Endothelial cell of umbilical vein (primary cell): ENCODE measurements at regions not wholly inside any gene's neighbourhood (a gene's known extent, or its start where the extent isn't known, plus 50 kb on each side); places are given as distances from the start of the nearest gene placed in this dataset.

Experiments
- BruUV-seq: library from RNA; stranded (reverse); fragments of 400-500 nt; replicated peaks from 2 replicates; lab custom pipeline; 2021; lab: Mats Ljungman, UMichigan
- CTCF ChIA-PET: fragments of 300-600, 350-600 bp; sonication (Branson Sonifier 250); formaldehyde crosslinking; loops from one replicate; lab custom pipeline; 2021; ENCODE audit warnings: antibody characterized with exemption, inconsistent platforms; lab: Charles Lee
- POLR2A ChIA-PET: fragments of 300-600, 350-600 bp; sonication (Branson Sonifier 250); formaldehyde crosslinking; loops from one replicate; lab custom pipeline; 2021; ENCODE audit warnings: antibody characterized with exemption, inconsistent platforms; lab: Charles Lee
- DNase-seq: peaks from one replicate; pipeline ENCODE4 v3.0.0-alpha.2; 2011; ENCODE audit warnings: low read depth, low spot score
- FAIRE-seq: peaks from 2 replicates; lab custom pipeline; 2011; peaks lifted over from hg19 to GRCh38; lab: Jason Lieb, UNC
- H2AFZ ChIP-seq: 2 replicates; pipeline ENCODE4 v1.6.0; 2012; ENCODE audit warnings: low read depth, low read length, control low read depth, inconsistent platforms
- H3K27ac ChIP-seq: 2 replicates; pipeline ENCODE4 v1.5.1; 2011; ENCODE audit warnings: low read depth, mild to moderate bottlenecking, control low read depth, low read length, moderate library complexity; ENCODE audit not compliant: insufficient read depth
- H3K27me3 ChIP-seq, 2 experiments: 2 replicates each; pipeline versions ENCODE4 v1.6.0 to v1.6.1; 2011; ENCODE audit warnings: low read length in 2 of 2, mixed read lengths in 1 of 2; ENCODE audit not compliant: control insufficient read depth in 2 of 2, insufficient read depth in 2 of 2
- H3K36me3 ChIP-seq, 2 experiments: 2 replicates in 1 of 2; 3 replicates in 1 of 2; pipeline ENCODE4 v1.5.1; 2011; ENCODE audit warnings: low read length in 2 of 2, mild to moderate bottlenecking in 1 of 2, moderate library complexity in 1 of 2; ENCODE audit not compliant: control insufficient read depth in 2 of 2, insufficient read depth in 2 of 2; ENCODE audit errors: extremely low read depth in 1 of 2
- H3K4me1 ChIP-seq: 3 replicates; pipeline ENCODE4 v1.5.1; 2011; ENCODE audit warnings: mild to moderate bottlenecking, low read length; ENCODE audit not compliant: control insufficient read depth, insufficient read depth; ENCODE audit errors: extremely low read depth
- H3K4me2 ChIP-seq: 2 replicates; pipeline ENCODE4 v1.6.1; 2011; ENCODE audit warnings: low read length, control low read depth, mixed read lengths; ENCODE audit not compliant: insufficient read depth
- H3K4me3 ChIP-seq, 3 experiments: fragments of 200-600 bp in 1 of 3; sonication (generic), shearing (Covaris generic) in 1 of 3; replicated peaks in 1 of 3; 2 replicates each; pipeline ENCODE4 v1.5.1; 2011 to 2016; ENCODE audit warnings: control low read depth in 3 of 3, low read length in 3 of 3, mild to moderate bottlenecking in 2 of 3, inconsistent platforms in 1 of 3, low read depth in 1 of 3, moderate library complexity in 1 of 3; ENCODE audit not compliant: insufficient read depth in 1 of 3
- H3K79me2 ChIP-seq: 2 replicates; pipeline ENCODE4 v1.6.0; 2012; ENCODE audit warnings: low read length, inconsistent platforms; ENCODE audit not compliant: control insufficient read depth, insufficient read depth
- H3K9ac ChIP-seq: replicated peaks from 2 replicates; pipeline ENCODE3; 2011; ENCODE audit warnings: low read length, control low read depth; ENCODE audit not compliant: insufficient read depth; ENCODE audit errors: extremely low read depth
- H3K9me1 ChIP-seq: replicated peaks from 3 replicates; pipeline ENCODE4 v1.6.0; 2011; ENCODE audit warnings: mild to moderate bottlenecking, low read length; ENCODE audit not compliant: control insufficient read depth, insufficient read depth; ENCODE audit errors: extremely low read depth
- H3K9me3 ChIP-seq: replicated peaks from 2 replicates; pipeline ENCODE4 v1.5.1; 2012; ENCODE audit warnings: low read length, inconsistent platforms; ENCODE audit not compliant: control insufficient read depth, insufficient read depth
- H4K20me1 ChIP-seq: replicated peaks from 2 replicates; pipeline ENCODE3; 2011; ENCODE audit warnings: mild to moderate bottlenecking, low read length; ENCODE audit not compliant: control insufficient read depth, insufficient read depth; ENCODE audit errors: extremely low read depth
- EZH2 ChIP-seq: IDR thresholded peaks from 2 replicates; pipeline ENCODE4 v1.6.1; 2012; ENCODE audit warnings: borderline replicate concordance, low read depth, mild to moderate bottlenecking, moderate library complexity, low read length, inconsistent platforms; ENCODE audit not compliant: severe bottlenecking
- FOS ChIP-seq: IDR thresholded peaks from 2 replicates; pipeline ENCODE4 v1.6.1; 2011; ENCODE audit warnings: mild to moderate bottlenecking, low read length, moderate library complexity, borderline replicate concordance; ENCODE audit not compliant: insufficient read depth
- GATA2 ChIP-seq: IDR thresholded peaks from 2 replicates; pipeline ENCODE4 v1.7.0; 2011; ENCODE audit warnings: low read depth, mild to moderate bottlenecking, moderate library complexity, mixed read lengths, low read length; ENCODE audit not compliant: insufficient read length, insufficient read depth
- JUN ChIP-seq: IDR thresholded peaks from 2 replicates; pipeline ENCODE4 v1.6.1; 2011; ENCODE audit warnings: borderline replicate concordance, low read depth; ENCODE audit not compliant: insufficient read length, insufficient read depth
- MYC ChIP-seq: IDR thresholded peaks from one replicate; pipeline ENCODE4 v1.6.1; 2011; ENCODE audit warnings: mild to moderate bottlenecking, low read depth, low read length
- POLR2A ChIP-seq: IDR thresholded peaks from 2 replicates; pipeline ENCODE4 v1.6.1; 2012; ENCODE audit warnings: low read depth, mild to moderate bottlenecking, control low read depth, low read length
- POLR2AphosphoS5 ChIP-seq: IDR thresholded peaks from 2 replicates; pipeline ENCODE4 v1.6.1; 2012; ENCODE audit warnings: low read depth, mild to moderate bottlenecking, control low read depth, low read length, moderate library complexity; ENCODE audit not compliant: insufficient read depth
- dilution Hi-C: fragments of 300-500 bp; cut with MboI; formaldehyde crosslinking; loops from one replicate; pipeline ENCODE4 v1.15.0; 2019; ENCODE audit warnings: low sequenced_read_pairs; ENCODE audit not compliant: extremely low pct_ligation_motif_present
- intact Hi-C: fragments of 100-400 bp; cut with micrococcal nuclease; formaldehyde crosslinking; loops from one replicate; pipeline ENCODE4 v1.10.0; 2022
- TF ChIP-seq, protein P1 (sequence below): IDR thresholded peaks from 2 replicates; pipeline ENCODE4 v1.6.1; 2011; ENCODE audit not compliant: insufficient read depth, insufficient read length
- TF ChIP-seq, protein P2 (sequence below), 2 donors: IDR thresholded peaks; 1 replicate in 1 of 2; 2 replicates in 1 of 2; pipeline ENCODE4 v1.5.1; 2011; ENCODE audit warnings: low read length in 2 of 2, mild to moderate bottlenecking in 2 of 2, moderate library complexity in 2 of 2, control low read depth in 1 of 2, inconsistent platforms in 1 of 2, low read depth in 1 of 2; ENCODE audit not compliant: insufficient read depth in 1 of 2; ENCODE audit errors: extremely low read depth in 1 of 2

DNA sequence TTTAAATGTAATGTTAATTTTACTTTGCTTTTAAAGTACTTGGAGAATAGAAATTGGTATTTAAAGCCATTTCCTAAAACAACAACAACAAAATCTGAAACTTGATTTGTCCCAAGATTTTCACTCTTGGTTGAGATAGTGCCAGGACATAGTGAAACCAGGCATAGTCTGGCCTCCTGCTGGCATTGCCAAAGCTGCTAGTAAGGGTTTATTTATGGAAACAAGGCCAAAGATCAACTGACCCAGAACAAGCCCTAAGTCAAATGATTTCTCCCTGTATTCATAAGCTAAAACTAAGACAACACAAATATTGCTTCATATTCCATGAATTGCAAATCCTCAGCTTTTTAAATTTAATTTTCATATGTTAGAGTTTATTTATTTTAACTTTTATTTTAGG, 227.5 kb upstream of the FGF13 start:
- no peaks in the 10 kb centered on the region for H3K4me1 ChIP-seq
- dilution Hi-C loops = no loop called here
- no peak overlapping the region for H2AFZ ChIP-seq
- ChIA-PET CTCF (no interaction called here), POLR2A (no interaction called here)
- BruUV-seq = no TSS peak
- H3K9ac ChIP-seq = no peak overlapping the region
- DNase-seq (no peak), FAIRE-seq (no peak)
- H3K9me3 ChIP-seq = no peaks in the 10 kb centered on the region
- H3K27ac ChIP-seq = no peak overlapping the region
- no peaks in the 10 kb centered on the region for H3K79me2 ChIP-seq
- no peaks in the 10 kb centered on the region for H3K36me3 ChIP-seq
- H3K27me3 ChIP-seq = no peaks in the 10 kb centered on the region
- H3K4me2 ChIP-seq = no peak overlapping the region
- TF ChIP-seq FOS = no peak
- no peak for TF ChIP-seq JUN
- TF ChIP-seq POLR2A = no peak
- no peak for TF ChIP-seq POLR2AphosphoS5
- TF ChIP-seq GATA2 = no peak
- no peak for TF ChIP-seq MYC
- H3K9me1 ChIP-seq = no peaks in the 10 kb centered on the region
- no peak overlapping the region for H3K4me3 ChIP-seq
- H4K20me1 ChIP-seq = no peaks in the 10 kb centered on the region
- intact Hi-C loops = no loop called here

DNA sequence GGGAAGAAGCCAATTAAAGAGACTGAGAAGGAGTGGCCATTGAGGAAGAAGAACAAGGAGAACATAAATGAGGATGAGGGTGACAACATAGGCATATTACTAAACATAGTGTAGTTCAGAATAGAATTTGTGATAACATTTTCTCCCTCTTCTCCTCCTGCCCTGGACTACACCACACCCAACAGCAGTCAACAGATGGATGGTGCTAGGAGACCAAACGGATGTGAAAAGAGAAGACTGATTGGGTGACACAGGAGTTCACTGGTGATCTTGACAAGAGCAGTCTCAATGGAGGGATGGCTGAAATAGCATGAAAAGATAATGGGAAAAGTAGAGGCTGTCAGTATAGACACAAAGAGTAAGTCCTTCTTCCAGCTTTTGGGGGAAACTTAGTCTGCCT, 226.5 kb upstream of the FGF13 start:
- Histone ChIP-seq H3K4me2 (no peak overlapping the region), H3K9me3 (no peaks in the 10 kb centered on the region), H3K27ac (no peak overlapping the region), H3K36me3 (no peaks in the 10 kb centered on the region), H3K9me1 (no peaks in the 10 kb centered on the region), H3K9ac (no peak overlapping the region), H4K20me1 (no peaks in the 10 kb centered on the region), H3K4me1 (no peaks in the 10 kb centered on the region), H3K4me3 (no peak overlapping the region), H3K79me2 (no peaks in the 10 kb centered on the region), H3K27me3 (no peaks in the 10 kb centered on the region), H2AFZ (no peak overlapping the region)
- ChIA-PET CTCF (no interaction called here), POLR2A (no interaction called here)
- dilution Hi-C loops (no loop called here), intact Hi-C loops (no loop called here)
- DNase-seq (no peak), FAIRE-seq (no peak)
- TF ChIP-seq EZH2 (no peak), POLR2A (no peak), MYC (no peak), JUN (no peak), POLR2AphosphoS5 (no peak)
- TF ChIP-seq, protein P1, sequence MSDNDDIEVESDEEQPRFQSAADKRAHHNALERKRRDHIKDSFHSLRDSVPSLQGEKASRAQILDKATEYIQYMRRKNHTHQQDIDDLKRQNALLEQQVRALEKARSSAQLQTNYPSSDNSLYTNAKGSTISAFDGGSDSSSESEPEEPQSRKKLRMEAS = no peak
- TF ChIP-seq, protein P2, sequence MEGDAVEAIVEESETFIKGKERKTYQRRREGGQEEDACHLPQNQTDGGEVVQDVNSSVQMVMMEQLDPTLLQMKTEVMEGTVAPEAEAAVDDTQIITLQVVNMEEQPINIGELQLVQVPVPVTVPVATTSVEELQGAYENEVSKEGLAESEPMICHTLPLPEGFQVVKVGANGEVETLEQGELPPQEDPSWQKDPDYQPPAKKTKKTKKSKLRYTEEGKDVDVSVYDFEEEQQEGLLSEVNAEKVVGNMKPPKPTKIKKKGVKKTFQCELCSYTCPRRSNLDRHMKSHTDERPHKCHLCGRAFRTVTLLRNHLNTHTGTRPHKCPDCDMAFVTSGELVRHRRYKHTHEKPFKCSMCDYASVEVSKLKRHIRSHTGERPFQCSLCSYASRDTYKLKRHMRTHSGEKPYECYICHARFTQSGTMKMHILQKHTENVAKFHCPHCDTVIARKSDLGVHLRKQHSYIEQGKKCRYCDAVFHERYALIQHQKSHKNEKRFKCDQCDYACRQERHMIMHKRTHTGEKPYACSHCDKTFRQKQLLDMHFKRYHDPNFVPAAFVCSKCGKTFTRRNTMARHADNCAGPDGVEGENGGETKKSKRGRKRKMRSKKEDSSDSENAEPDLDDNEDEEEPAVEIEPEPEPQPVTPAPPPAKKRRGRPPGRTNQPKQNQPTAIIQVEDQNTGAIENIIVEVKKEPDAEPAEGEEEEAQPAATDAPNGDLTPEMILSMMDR (IDR thresholded peaks at IDR 0.05; ENCODE audit: extremely low read depth in 1 of 2, insufficient read depth in 1 of 2, low read depth in 1 of 2, low read length in 2 of 2) = no peak
- BruUV-seq = no TSS peak
